SHP77 treated with DMSO at 0.1 percent for 48 hours (cell line): ENCODE measurements at regions not wholly inside any gene's neighbourhood (a gene's known extent, or its start where the extent isn't known, plus 50 kb on each side); places are given as distances from the start of the nearest gene placed in this dataset.
A peak's percentile ranks its signal among the peaks of the same experiment; 100 is the strongest.
"Not testable (repeated sequence)": the region's sequence is repeated elsewhere in the genome, so short reads cannot be mapped to it uniquely, and the experiment has no call there.

ENCODE experiments used
- DNase-seq: peaks from one replicate; lab custom pipeline; 2025; lab: John Stamatoyannopoulos, UW

GRCh38 chr18:76720683-76721082 lies 101.7 kb upstream of the ZNF236 start:
- DNase-seq = no peak

GRCh38 chr18:76715012-76715610 lies 107.2 kb upstream of the ZNF236 start:
- DNase-seq = no peak

- no peak for DNase-seq
Observed at GRCh38 chr18:76713432-76713831, 108.9 kb upstream of the ZNF236 start.

- DNase-seq = no peak
Observed at GRCh38 chr18:76712511-76713140, 109.7 kb upstream of the ZNF236 start.

GRCh38 chr18:76710646-76711520 lies 111.5 kb upstream of the ZNF236 start:
- DNase-seq = no peak

GRCh38 chr18:76709659-76710645 lies 112.4 kb upstream of the ZNF236 start:
- peak; percentile 35 for DNase-seq

- DNase-seq = no peak
Observed at GRCh38 chr18:76708722-76709353, 113.5 kb upstream of the ZNF236 start.

GRCh38 chr18:76708071-76708721 lies 114.2 kb upstream of the ZNF236 start:
- DNase-seq = no peak

GRCh38 chr18:76707534-76707933 lies 114.8 kb upstream of the ZNF236 start:
- no peak for DNase-seq

GRCh38 chr18:76704589-76704988 lies 117.8 kb upstream of the ZNF236 start:
- not testable (repeated sequence) for DNase-seq

GRCh38 chr18:76699923-76700322 lies 122.4 kb upstream of the ZNF236 start:
- no peak for DNase-seq

- DNase-seq = no peak
Observed at GRCh38 chr18:76697441-76697901, 124.9 kb upstream of the ZNF236 start.

GRCh38 chr18:76691800-76692199 lies 130.6 kb upstream of the ZNF236 start:
- no peak for DNase-seq

GRCh38 chr18:76689646-76690264 lies 132.6 kb upstream of the ZNF236 start:
- DNase-seq = no peak

- no peak for DNase-seq
Observed at GRCh38 chr18:76688724-76689472, 133.5 kb upstream of the ZNF236 start.

- peak; percentile 68 for DNase-seq
Observed at GRCh38 chr18:76687304-76687962, 134.9 kb upstream of the ZNF236 start.

GRCh38 chr18:76686737-76687231 lies 135.6 kb upstream of the ZNF236 start:
- peak; percentile 80 for DNase-seq

- DNase-seq = no peak
Observed at GRCh38 chr18:76685860-76686259, 136.5 kb upstream of the ZNF236 start.

- no peak for DNase-seq
Observed at GRCh38 chr18:76685402-76685801, 137.0 kb upstream of the ZNF236 start.
